Liver (tissue), 3 donors: ENCODE measurements at regions not wholly inside any gene's neighbourhood (a gene's known extent, or its start where the extent isn't known, plus 50 kb on each side); places are given as distances from the start of the nearest gene placed in this dataset.

ENCODE experiments used
- CTCF ChIP-seq: fragments of 150-350 bp; IDR thresholded peaks from 2 replicates; pipeline ENCODE4 v1.5.1; 2017; ENCODE audit warnings: improper control_type of control experiment, low read depth, low read length; ENCODE audit not compliant: missing input control
- EGR1 ChIP-seq, 2 donors: IDR thresholded peaks; 2 replicates each; pipeline ENCODE4 v1.6.1; 2016 to 2018; ENCODE audit warnings: antibody characterized with exemption in 2 of 2, low read depth in 2 of 2
- GABPA ChIP-seq, 2 donors: IDR thresholded peaks in 1 of 2; conservative IDR thresholded peaks in 1 of 2; 2 replicates each; pipeline ENCODE4 v1.6.1; 2016; ENCODE audit warnings: antibody characterized with exemption in 2 of 2, mild to moderate bottlenecking in 1 of 2, moderate library complexity in 1 of 2
- HNF4A ChIP-seq, 2 donors: conservative IDR thresholded peaks; 2 replicates each; pipeline ENCODE4 v1.6.1; 2016; ENCODE audit warnings: antibody characterized with exemption in 2 of 2, mild to moderate bottlenecking in 2 of 2
- RAD21 ChIP-seq, 2 donors: IDR thresholded peaks; 2 replicates each; pipeline ENCODE4 v1.6.1; 2016; ENCODE audit warnings: antibody characterized with exemption in 2 of 2, mild to moderate bottlenecking in 2 of 2
- RXRA ChIP-seq, 2 donors: IDR thresholded peaks; 2 replicates each; pipeline ENCODE4 v1.6.1; 2017 to 2018; ENCODE audit warnings: antibody characterized with exemption in 2 of 2, mild to moderate bottlenecking in 1 of 2
- SP1 ChIP-seq: IDR thresholded peaks from 2 replicates; pipeline ENCODE4 v1.6.1; 2018; ENCODE audit warnings: antibody characterized with exemption, mild to moderate bottlenecking
- TAF1 ChIP-seq: conservative IDR thresholded peaks from 2 replicates; pipeline ENCODE4 v1.6.1; 2016; ENCODE audit warnings: antibody characterized with exemption, mild to moderate bottlenecking
- YY1 ChIP-seq: IDR thresholded peaks from 2 replicates; pipeline ENCODE4 v1.6.1; 2016; ENCODE audit warnings: antibody characterized with exemption, mild to moderate bottlenecking
- ZBTB33 ChIP-seq: IDR thresholded peaks from 2 replicates; pipeline ENCODE4 v1.6.1; 2016; ENCODE audit warnings: antibody characterized with exemption
- TF ChIP-seq, protein P1 (sequence below): IDR thresholded peaks from 2 replicates; pipeline ENCODE4 v1.6.1; 2016; ENCODE audit warnings: antibody characterized with exemption
- TF ChIP-seq, protein P2 (sequence below): IDR thresholded peaks from 2 replicates; pipeline ENCODE4 v1.6.1; 2016; ENCODE audit warnings: antibody characterized with exemption
- donor health status: healthy.
- donor health status: healthy.

DNA sequence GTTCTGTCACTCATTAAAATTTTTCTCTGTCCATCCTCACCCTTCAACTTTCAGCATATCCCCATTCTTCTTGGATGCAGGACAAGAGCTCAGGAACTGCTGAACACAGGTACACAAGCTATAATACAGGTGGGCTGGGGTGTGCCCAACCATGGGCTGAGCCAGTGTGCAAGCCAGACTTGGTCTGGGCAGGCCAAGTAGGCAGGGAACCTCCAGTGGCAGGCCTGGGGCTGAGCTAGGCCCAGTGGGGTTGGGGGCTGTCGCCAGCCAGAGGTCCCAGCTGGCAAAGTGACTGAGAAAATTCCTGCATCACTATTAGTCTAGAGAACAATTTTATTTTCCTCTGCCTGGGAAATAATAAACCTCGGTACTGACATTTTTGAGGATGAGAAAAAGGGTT is 202.9 kb downstream of the LRRC3B start:
- TF ChIP-seq CTCF: no peak
- TF ChIP-seq, protein P1, sequence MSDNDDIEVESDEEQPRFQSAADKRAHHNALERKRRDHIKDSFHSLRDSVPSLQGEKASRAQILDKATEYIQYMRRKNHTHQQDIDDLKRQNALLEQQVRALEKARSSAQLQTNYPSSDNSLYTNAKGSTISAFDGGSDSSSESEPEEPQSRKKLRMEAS: no peak
- no peak for TF ChIP-seq RXRA (IDR thresholded peaks at IDR 0.05)
- no peak for TF ChIP-seq YY1
- no peak for TF ChIP-seq GABPA (IDR thresholded peaks at IDR 0.05 in 1 of 2, conservative IDR thresholded peaks at IDR 0.05 in 1 of 2)
- TF ChIP-seq EGR1 (IDR thresholded peaks at IDR 0.05; ENCODE audit: low read depth in 2 of 2): no peak
- no peak for TF ChIP-seq HNF4A (conservative IDR thresholded peaks at IDR 0.05)
- TF ChIP-seq SP1: no peak
- no peak for TF ChIP-seq RAD21 (IDR thresholded peaks at IDR 0.05)
- TF ChIP-seq, protein P2, sequence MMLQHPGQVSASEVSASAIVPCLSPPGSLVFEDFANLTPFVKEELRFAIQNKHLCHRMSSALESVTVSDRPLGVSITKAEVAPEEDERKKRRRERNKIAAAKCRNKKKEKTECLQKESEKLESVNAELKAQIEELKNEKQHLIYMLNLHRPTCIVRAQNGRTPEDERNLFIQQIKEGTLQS: no peak
- no peak for TF ChIP-seq ZBTB33
- TF ChIP-seq TAF1: no peak
